H1 (cell line): ENCODE measurements at regions not wholly inside any gene's neighbourhood (a gene's known extent, or its start where the extent isn't known, plus 50 kb on each side); places are given as distances from the start of the nearest gene placed in this dataset.

Source experiments
- CTCF ChIA-PET: fragments of 300-600 bp; sonication (Branson Sonifier 250); formaldehyde crosslinking; loops from one replicate; lab custom pipeline; 2021; ENCODE audit not compliant: partially characterized antibody; lab: Charles Lee
- POLR2A ChIA-PET: fragments of 300-600 bp; sonication (Branson Sonifier 250); formaldehyde crosslinking; loops from one replicate; lab custom pipeline; 2021; ENCODE audit warnings: inconsistent platforms; ENCODE audit not compliant: partially characterized antibody; lab: Charles Lee
- DNase-seq, 2 experiments: peaks; one replicate each; pipeline versions ENCODE4 v3.0.0 to v3.0.0-alpha.2; 2010 to 2022; ENCODE audit warnings: low spot score in 2 of 2, low read depth in 1 of 2, mixed read lengths in 1 of 2
- FAIRE-seq: peaks from 2 replicates; lab custom pipeline; 2011; peaks lifted over from hg19 to GRCh38; lab: Jason Lieb, UNC
- H2AFZ ChIP-seq: 2 replicates; pipeline ENCODE4 v1.8.1; 2012; ENCODE audit warnings: low read length, inconsistent platforms
- H2AK5ac ChIP-seq: 2 replicates; pipeline ENCODE4 v1.6.1; 2013; ENCODE audit warnings: low read depth, low read length
- H2BK120ac ChIP-seq: replicated peaks from 2 replicates; pipeline ENCODE3; 2013; ENCODE audit warnings: low read depth, low read length, inconsistent platforms
- H2BK12ac ChIP-seq: 2 replicates; pipeline ENCODE4 v1.6.1; 2013; ENCODE audit warnings: low read depth, low read length
- H2BK15ac ChIP-seq: 2 replicates; pipeline ENCODE4 v1.6.1; 2013; ENCODE audit warnings: low read length
- H2BK20ac ChIP-seq: 2 replicates; pipeline ENCODE4 v1.6.1; 2013; ENCODE audit warnings: low read length
- H2BK5ac ChIP-seq: 2 replicates; pipeline ENCODE4 v1.6.1; 2013; ENCODE audit warnings: low read depth, low read length
- H3K14ac ChIP-seq: 2 replicates; pipeline ENCODE4 v1.6.1; 2013; ENCODE audit warnings: inconsistent platforms; ENCODE audit not compliant: insufficient read length
- H3K18ac ChIP-seq: 2 replicates; pipeline ENCODE4 v1.6.1; 2013; ENCODE audit warnings: low read length; ENCODE audit errors: extremely low read depth
- H3K23ac ChIP-seq: 2 replicates; pipeline ENCODE4 v1.6.1; 2013; ENCODE audit warnings: inconsistent platforms; ENCODE audit not compliant: insufficient read length
- H3K23me2 ChIP-seq: 2 replicates; pipeline ENCODE4 v1.6.1; 2013; ENCODE audit warnings: low read depth, low read length
- H3K27ac ChIP-seq: 2 replicates; pipeline ENCODE4 v1.6.1; 2011; ENCODE audit warnings: low read depth, low read length, inconsistent platforms
- H3K27me3 ChIP-seq, 4 experiments: replicated peaks in 1 of 4; 1 replicate in 1 of 4; 2 replicates in 3 of 4; pipeline versions ENCODE4 v1.6.1 to v1.8.1; 2011 to 2013; ENCODE audit warnings: low read length in 3 of 4, mild to moderate bottlenecking in 3 of 4, inconsistent platforms in 2 of 4, mixed read lengths in 2 of 4, moderate library complexity in 1 of 4; ENCODE audit not compliant: control insufficient read depth in 3 of 4, insufficient read depth in 3 of 4; ENCODE audit errors: extremely low read depth in 1 of 4
- H3K36me3 ChIP-seq, 4 experiments: 2 replicates each; pipeline versions ENCODE4 v1.6.1 to v1.8.1; 2011 to 2013; ENCODE audit warnings: mild to moderate bottlenecking in 4 of 4, low read length in 3 of 4, moderate library complexity in 2 of 4, control low read depth in 1 of 4, inconsistent platforms in 1 of 4; ENCODE audit not compliant: insufficient read depth in 4 of 4, control insufficient read depth in 2 of 4
- H3K4ac ChIP-seq: replicated peaks from 2 replicates; pipeline ENCODE3; 2013; ENCODE audit warnings: low read length, low read depth, mixed read lengths, inconsistent platforms; ENCODE audit not compliant: insufficient read length
- H3K4me1 ChIP-seq, 4 experiments: replicated peaks in 1 of 4; 1 replicate in 1 of 4; 2 replicates in 3 of 4; pipeline versions ENCODE4 v1.6.1 to v1.8.1; 2011 to 2013; ENCODE audit warnings: low read length in 3 of 4, inconsistent platforms in 2 of 4, mixed read lengths in 1 of 4; ENCODE audit not compliant: insufficient read depth in 4 of 4, control insufficient read depth in 3 of 4
- H3K4me2 ChIP-seq, 2 experiments: 2 replicates each; pipeline versions ENCODE4 v1.6.1 to v1.8.1; 2011 to 2013; ENCODE audit warnings: low read depth in 2 of 2, low read length in 2 of 2, control low read depth in 1 of 2, inconsistent platforms in 1 of 2, mild to moderate bottlenecking in 1 of 2; ENCODE audit not compliant: insufficient read depth in 1 of 2
- H3K4me3 ChIP-seq, 4 experiments: fragments of 200-600, 300-600 bp in 1 of 4; sonication (generic), shearing (Covaris generic), sonication (Bioruptor Twin) in 1 of 4; 2 replicates each; pipeline versions ENCODE4 v1.5.1 to v1.8.1; 2011 to 2016; ENCODE audit warnings: low read length in 4 of 4, low read depth in 3 of 4, control low read depth in 2 of 4, inconsistent platforms in 2 of 4, mild to moderate bottlenecking in 2 of 4, mixed read lengths in 1 of 4, moderate library complexity in 1 of 4; ENCODE audit not compliant: insufficient read depth in 2 of 4; ENCODE audit errors: extremely low read depth in 1 of 4
- H3K56ac ChIP-seq: replicated peaks from 2 replicates; pipeline ENCODE3; 2013; ENCODE audit warnings: low read depth, mild to moderate bottlenecking, mixed read lengths, low read length, inconsistent platforms; ENCODE audit not compliant: insufficient read length
- H3K79me1 ChIP-seq: 2 replicates; pipeline ENCODE4 v1.6.1; 2013; ENCODE audit warnings: low read depth, low read length, control low read depth
- H3K79me2 ChIP-seq, 2 experiments: 2 replicates each; pipeline versions ENCODE4 v1.6.1 to v1.8.1; 2012 to 2013; ENCODE audit warnings: low read length in 2 of 2, mild to moderate bottlenecking in 2 of 2, inconsistent platforms in 1 of 2; ENCODE audit not compliant: insufficient read depth in 2 of 2, control insufficient read depth in 1 of 2
- H3K9ac ChIP-seq, 4 experiments: replicated peaks in 1 of 4; 1 replicate in 1 of 4; 2 replicates in 3 of 4; pipeline versions ENCODE4 v1.6.1 to v1.8.1; 2011 to 2013; ENCODE audit warnings: low read depth in 3 of 4, low read length in 3 of 4, control low read depth in 2 of 4, mild to moderate bottlenecking in 2 of 4, moderate library complexity in 2 of 4, inconsistent platforms in 1 of 4; ENCODE audit errors: extremely low read depth in 1 of 4
- H3K9me3 ChIP-seq, 2 experiments: 2 replicates each; pipeline versions ENCODE4 v1.6.1 to v1.8.1; 2012 to 2013; ENCODE audit warnings: mild to moderate bottlenecking in 2 of 2, moderate library complexity in 2 of 2, control low read depth in 1 of 2, inconsistent platforms in 1 of 2, low read depth in 1 of 2, low read length in 1 of 2, mixed read lengths in 1 of 2; ENCODE audit not compliant: insufficient read depth in 2 of 2
- H4K20me1 ChIP-seq, 2 experiments: replicated peaks in 1 of 2; 2 replicates each; pipeline versions ENCODE3 to v1.8.1; 2011 to 2013; ENCODE audit warnings: inconsistent platforms in 2 of 2, low read length in 2 of 2, mild to moderate bottlenecking in 1 of 2; ENCODE audit not compliant: insufficient read depth in 2 of 2, control insufficient read depth in 1 of 2
- H4K5ac ChIP-seq: 2 replicates; pipeline ENCODE4 v1.6.1; 2013; ENCODE audit warnings: low read length, low read depth, mixed read lengths, inconsistent platforms; ENCODE audit not compliant: insufficient read length
- H4K8ac ChIP-seq: 2 replicates; pipeline ENCODE4 v1.8.0; 2013; ENCODE audit warnings: mild to moderate bottlenecking, moderate library complexity, low read length, inconsistent platforms; ENCODE audit not compliant: insufficient read depth; ENCODE audit errors: extremely low read depth
- H4K91ac ChIP-seq: replicated peaks from 2 replicates; pipeline ENCODE3; 2013; ENCODE audit warnings: low read length, mixed read lengths, inconsistent platforms; ENCODE audit not compliant: insufficient read length
- CEBPB ChIP-seq: IDR thresholded peaks from 2 replicates; pipeline ENCODE4 v1.6.1; 2012; ENCODE audit warnings: low read depth, low read length
- GTF2F1 ChIP-seq: IDR thresholded peaks from 2 replicates; pipeline ENCODE4 v1.6.1; 2012; ENCODE audit warnings: low read depth, low read length, improper control_type of control experiment, borderline replicate concordance
- MAFK ChIP-seq: IDR thresholded peaks from 2 replicates; pipeline ENCODE4 v1.6.1; 2012; ENCODE audit warnings: low read depth, mild to moderate bottlenecking, improper control_type of control experiment, low read length
- WGBS, 2 experiments: shearing (Covaris generic) in 1 of 2; methylation state at CpG; one replicate each; pipeline versions ENCODE4 v1.1.6 to v1.1.7; 2013 to 2015; ENCODE audit warnings: low lambda C conversion rate in 2 of 2, mixed read lengths in 2 of 2, inconsistent platforms in 1 of 2, low coverage in 1 of 2, missing lambda C conversion rate in 1 of 2; ENCODE audit not compliant: insufficient replicate concordance in 2 of 2, insufficient coverage in 1 of 2, insufficient read length in 1 of 2; ENCODE audit errors: extremely low coverage in 1 of 2, missing lambda C conversion rate in 1 of 2; 5-methylcytosine and 5-hydroxymethylcytosine counted together

DNA sequence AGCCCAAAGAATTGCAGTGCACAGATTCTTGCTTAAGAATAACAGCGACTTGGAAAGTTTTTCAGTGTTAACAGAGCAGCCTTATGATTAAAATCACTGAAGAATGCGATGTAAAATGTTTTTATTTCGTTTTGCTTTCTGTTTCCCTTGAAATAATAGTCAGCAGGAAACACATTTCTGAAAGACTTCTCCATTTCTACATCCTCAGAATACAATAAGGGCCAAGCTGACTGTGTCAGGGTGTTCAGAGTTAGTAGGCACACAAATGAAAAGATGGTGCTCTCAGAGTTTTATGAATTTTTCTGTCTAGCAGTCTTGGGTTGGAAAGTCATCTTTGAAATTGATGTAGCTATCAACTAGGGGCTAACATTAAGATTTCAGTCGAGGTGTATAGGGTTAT, 582.9 kb upstream of the RBFOX1 start:
- no peak overlapping the region for H2BK12ac ChIP-seq
- no peak overlapping the region for H2AFZ ChIP-seq
- H2BK20ac ChIP-seq = no peak overlapping the region
- no peak overlapping the region for H3K4me2 ChIP-seq
- H3K36me3 ChIP-seq = no peaks in the 10 kb centered on the region
- no peak overlapping the region for H3K18ac ChIP-seq
- no peak overlapping the region for H4K91ac ChIP-seq
- DNase-seq = no peak
- H3K9ac ChIP-seq = no peak overlapping the region
- H3K79me2 ChIP-seq = no peaks in the 10 kb centered on the region
- H3K27ac ChIP-seq = no peak overlapping the region
- POLR2A ChIA-PET = interaction anchor here (0.7 kb wide), 1 partner anchor 16 kb away, joined by 3 read pairs; no protein-coding TSS in a partner anchor
- CTCF ChIA-PET = interaction anchor here (1.1 kb wide), 1 partner anchor 34 kb away, joined by 3 read pairs; no protein-coding TSS in a partner anchor
- H4K5ac ChIP-seq = no peak overlapping the region
- no peaks in the 10 kb centered on the region for H4K20me1 ChIP-seq
- TF ChIP-seq CEBPB (no peak), GTF2F1 (no peak), MAFK (no peak)
- TF ChIP-seq, all 59 proteins: peak for 0
- Histone ChIP-seq H3K14ac (no peak overlapping the region), H2AK5ac (no peak overlapping the region), H2BK15ac (no peak overlapping the region), H3K79me1 (no peaks in the 10 kb centered on the region), H3K4ac (no peak overlapping the region), H3K27me3 (no peaks in the 10 kb centered on the region), H2BK120ac (no peak overlapping the region), H2BK5ac (no peak overlapping the region), H3K56ac (no peak overlapping the region), H3K9me3 (no peaks in the 10 kb centered on the region), H3K23me2 (no peaks in the 10 kb centered on the region), H3K23ac (no peak overlapping the region), H4K8ac (no peak overlapping the region), H3K4me3 (no peak overlapping the region), H3K4me1 (no peaks in the 10 kb centered on the region)
- 77% methylated on average over 4 of the region's 4 CpGs; no CpG with 5 or more reads in 1 of the 2 experiments for WGBS, 2 experiments
- FAIRE-seq = no peak
